GM23338 (cell line): ENCODE measurements at regions not wholly inside any gene's neighbourhood (a gene's known extent, or its start where the extent isn't known, plus 50 kb on each side); places are given as distances from the start of the nearest gene placed in this dataset.

Experiments used
- CREB1 ChIP-seq: fragments of 250-450 bp; sonication (Bioruptor Pico); IDR thresholded peaks from 2 replicates; pipeline ENCODE4 v1.5.0; 2020; ENCODE audit warnings: low read depth, mild to moderate bottlenecking, moderate library complexity
- CTCF ChIP-seq, 2 experiments: fragments of 200-600 bp in 1 of 2; sonication (generic) in 1 of 2; conservative IDR thresholded peaks; 2 replicates each; pipeline versions ENCODE4 v1.5.1 to v1.6.1; 2016 to 2017; ENCODE audit warnings: antibody characterized with exemption in 2 of 2, low read depth in 2 of 2, mild to moderate bottlenecking in 2 of 2, moderate library complexity in 1 of 2
- ETS1 ChIP-seq: IDR thresholded peaks from 2 replicates; pipeline ENCODE4 v1.6.1; 2016; ENCODE audit warnings: antibody characterized with exemption
- EZH2 ChIP-seq: fragments of 200-600 bp; sonication (generic); IDR thresholded peaks from one replicate; pipeline ENCODE4 v1.8.0; 2017; ENCODE audit warnings: antibody characterized with exemption, mild to moderate bottlenecking, low read depth; ENCODE audit not compliant: unreplicated experiment
- POLR2AphosphoS5 ChIP-seq: IDR thresholded peaks from 2 replicates; pipeline ENCODE4 v1.6.1; 2016; ENCODE audit warnings: antibody characterized with exemption, low read depth

- TF ChIP-seq POLR2AphosphoS5 (no peak), EZH2 (no peak), CTCF (conservative IDR thresholded peaks at IDR 0.05; ENCODE audit: low read depth in 2 of 2) (no peak), ETS1 (no peak), CREB1 (CRISPR knock-in tag) (no peak)
Observed at GRCh38 chr20:24163506-24163905, 174.9 kb upstream of the GGTLC1 start.
